ENCODE measurements at regions not wholly inside any gene's neighbourhood (a gene's known extent, or its start where the extent isn't known, plus 50 kb on each side); places are given as distances from the start of the nearest gene placed in this dataset.

GRCh38 chr1:67977756-67978155 lies 72.7 kb downstream of the DIRAS3 start:
- no peak for TF ChIP-seq CTCF (IDR thresholded peaks at IDR 0.05 in 8 of 11, conservative IDR thresholded peaks at IDR 0.05 in 3 of 11)
- TF ChIP-seq POLR2AphosphoS5 (IDR thresholded peaks at IDR 0.05), result no peak
- no peak for TF ChIP-seq POLR2A (IDR thresholded peaks at IDR 0.05)
